ENCODE measurements at regions not wholly inside any gene's neighbourhood (a gene's known extent, or its start where the extent isn't known, plus 50 kb on each side); places are given as distances from the start of the nearest gene placed in this dataset.
"Not testable (repeated sequence)": the region's sequence is repeated elsewhere in the genome, so short reads cannot be mapped to it uniquely, and the experiment has no call there.

GRCh38 chr17:71869841-71870545 is 250.8 kb upstream of the SOX9 start:
- DNase-seq (ENCODE audit: low read depth): no peak

GRCh38 chr17:71870546-71870862 is 250.3 kb upstream of the SOX9 start:
- DNase-seq (ENCODE audit: low read depth): no peak

- DNase-seq (ENCODE audit: low read depth): no peak
Measured at GRCh38 chr17:71872843-71873485, 247.9 kb upstream of the SOX9 start.

GRCh38 chr17:71874773-71875172 is 246.0 kb upstream of the SOX9 start:
- DNase-seq (ENCODE audit: low read depth): not testable (repeated sequence)

GRCh38 chr17:71878271-71878670 is 242.5 kb upstream of the SOX9 start:
- DNase-seq (ENCODE audit: low read depth): no peak

GRCh38 chr17:71878998-71879397 is 241.8 kb upstream of the SOX9 start:
- no peak for DNase-seq (ENCODE audit: low read depth)

GRCh38 chr17:71881041-71881440 is 239.8 kb upstream of the SOX9 start:
- DNase-seq (ENCODE audit: low read depth): no peak

GRCh38 chr17:71881581-71881980 is 239.2 kb upstream of the SOX9 start:
- no peak for DNase-seq (ENCODE audit: low read depth)

- DNase-seq (ENCODE audit: low read depth): no peak
Measured at GRCh38 chr17:71883258-71883657, 237.6 kb upstream of the SOX9 start.

GRCh38 chr17:71883845-71884244 is 237.0 kb upstream of the SOX9 start:
- DNase-seq (ENCODE audit: low read depth): no peak

GRCh38 chr17:71885662-71886061 is 235.2 kb upstream of the SOX9 start:
- no peak for DNase-seq (ENCODE audit: low read depth)

GRCh38 chr17:71899317-71899716 is 221.5 kb upstream of the SOX9 start:
- no peak for DNase-seq (ENCODE audit: low read depth)

GRCh38 chr17:71900621-71901229 is 220.1 kb upstream of the SOX9 start:
- DNase-seq (ENCODE audit: low read depth): no peak

GRCh38 chr17:71902894-71903506 is 217.8 kb upstream of the SOX9 start:
- DNase-seq (ENCODE audit: low read depth): no peak

- no peak for DNase-seq (ENCODE audit: low read depth)
Measured at GRCh38 chr17:71905376-71906031, 215.3 kb upstream of the SOX9 start.

- no peak for DNase-seq (ENCODE audit: low read depth)
Measured at GRCh38 chr17:71909155-71909554, 211.7 kb upstream of the SOX9 start.

- no peak for DNase-seq (ENCODE audit: low read depth)
Measured at GRCh38 chr17:71910002-71910401, 210.8 kb upstream of the SOX9 start.

GRCh38 chr17:71914042-71914441 is 206.8 kb upstream of the SOX9 start:
- no peak for DNase-seq (ENCODE audit: low read depth)

GRCh38 chr17:71914812-71915211 is 206.0 kb upstream of the SOX9 start:
- DNase-seq (ENCODE audit: low read depth): no peak

GRCh38 chr17:71917715-71918114 is 203.1 kb upstream of the SOX9 start:
- no peak for DNase-seq (ENCODE audit: low read depth)

GRCh38 chr17:71919186-71919585 is 201.6 kb upstream of the SOX9 start:
- DNase-seq (ENCODE audit: low read depth): no peak

- DNase-seq (ENCODE audit: low read depth): no peak
Measured at GRCh38 chr17:71919896-71920295, 200.9 kb upstream of the SOX9 start.

GRCh38 chr17:71921796-71922195 is 199.0 kb upstream of the SOX9 start:
- DNase-seq (ENCODE audit: low read depth): no peak
